ENCODE measurements at regions not wholly inside any gene's neighbourhood (a gene's known extent, or its start where the extent isn't known, plus 50 kb on each side); places are given as distances from the start of the nearest gene placed in this dataset.

DNA sequence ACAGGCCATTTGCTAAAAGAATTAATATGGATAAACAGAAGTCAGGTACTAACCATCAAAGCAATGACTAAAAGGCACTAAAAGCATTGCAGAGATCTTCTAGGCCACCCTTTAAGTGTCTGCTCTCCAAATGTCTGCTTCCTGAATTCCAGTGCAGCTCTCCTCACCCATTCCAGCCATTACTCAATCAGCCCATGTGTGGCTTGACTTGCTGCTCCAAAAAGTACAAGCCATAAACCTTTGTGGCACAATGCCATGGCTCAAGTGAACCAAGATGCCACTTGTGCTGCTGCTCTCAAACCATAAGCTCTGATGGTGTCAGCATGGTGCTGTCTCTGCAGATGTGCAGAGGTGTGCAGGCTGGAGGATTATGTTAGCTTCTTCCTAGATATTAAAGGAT lies 290.2 kb upstream of the POU5F2 start:
- no peak for TF ChIP-seq POLR2AphosphoS5 (IDR thresholded peaks at IDR 0.05; ENCODE audit: low read depth, low read length)
- no peak for TF ChIP-seq TAF1 (IDR thresholded peaks at IDR 0.05; ENCODE audit: borderline replicate concordance, insufficient read depth, low read length)
- no peak for TF ChIP-seq SIN3A (IDR thresholded peaks at IDR 0.05; ENCODE audit: borderline replicate concordance, insufficient read depth, low read length)
- no peak for TF ChIP-seq REST (IDR thresholded peaks at IDR 0.05; ENCODE audit: insufficient read depth in 1 of 2, low read depth in 2 of 2, low read length in 2 of 2)

Data from PFSK-1 (cell line).